T47D (cell line): ENCODE measurements at regions not wholly inside any gene's neighbourhood (a gene's known extent, or its start where the extent isn't known, plus 50 kb on each side); places are given as distances from the start of the nearest gene placed in this dataset.
"Not testable (repeated sequence)": the region's sequence is repeated elsewhere in the genome, so short reads cannot be mapped to it uniquely, and the experiment has no call there.

Source experiments
- DNase-seq, 2 experiments: peaks; one replicate each; pipeline versions ENCODE4 v3.0.0 to v3.0.0-alpha.2; 2011 to 2012; ENCODE audit warnings: low read depth in 1 of 2, low spot score in 1 of 2
- JUND ChIP-seq: IDR thresholded peaks from 2 replicates; pipeline ENCODE4 v1.6.1; 2012; ENCODE audit warnings: low read depth
- in situ Hi-C: cut with HindIII; loops from 2 replicates; pipeline ENCODE4 v1.10.0; 2016; ENCODE audit warnings: low sequenced_read_pairs, low pct_unique_long_range_greater_than_20kb

DNA sequence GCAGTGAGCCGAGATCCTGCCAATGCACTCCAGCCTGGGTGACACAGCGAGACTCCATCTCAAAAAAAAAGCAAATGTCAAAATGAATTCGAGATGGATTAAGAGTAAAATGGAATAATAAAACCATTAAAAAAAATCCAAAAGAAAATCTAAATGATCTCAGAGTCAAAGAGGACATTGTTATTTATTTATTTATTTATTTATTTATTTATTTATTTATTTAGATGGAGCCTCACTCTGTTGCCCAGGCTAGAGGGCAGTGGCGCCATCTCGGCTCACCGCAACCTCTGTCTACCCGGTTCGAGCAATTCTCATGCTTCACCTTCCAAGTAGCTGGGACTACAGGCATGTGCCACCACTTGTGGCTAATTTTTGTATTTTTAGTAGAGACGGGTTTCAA, 349.2 kb downstream of the ANKRD30A start:
- no peak for DNase-seq
- no peak for TF ChIP-seq JUND
- in situ Hi-C loops = no loop called here

DNA sequence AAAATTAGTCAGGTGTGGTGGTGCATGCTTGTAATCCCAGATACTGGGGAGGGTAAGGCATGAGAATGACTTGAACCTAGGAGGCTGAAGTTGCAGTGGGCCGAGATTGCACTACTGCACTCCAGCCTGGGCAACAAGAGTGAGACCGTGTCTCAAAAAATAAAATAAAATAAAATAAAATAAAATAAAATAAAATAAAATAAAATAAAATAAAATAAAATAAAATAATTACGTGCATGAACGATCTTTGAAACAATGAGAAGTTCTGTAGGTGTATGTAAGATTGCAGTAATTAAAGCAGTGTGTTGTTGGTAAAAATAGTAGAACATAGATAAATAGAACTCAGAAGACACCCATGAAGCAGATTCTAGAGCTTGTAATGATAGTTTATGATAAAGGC, 348.5 kb downstream of the ANKRD30A start:
- in situ Hi-C loops = no loop called here
- no peak for DNase-seq
- no peak for TF ChIP-seq JUND

GRCh38 chr10:37467246-37467645, 341.8 kb downstream of the ANKRD30A start:
- TF ChIP-seq JUND = no peak
- DNase-seq = no peak
- in situ Hi-C loops = no loop called here

DNA sequence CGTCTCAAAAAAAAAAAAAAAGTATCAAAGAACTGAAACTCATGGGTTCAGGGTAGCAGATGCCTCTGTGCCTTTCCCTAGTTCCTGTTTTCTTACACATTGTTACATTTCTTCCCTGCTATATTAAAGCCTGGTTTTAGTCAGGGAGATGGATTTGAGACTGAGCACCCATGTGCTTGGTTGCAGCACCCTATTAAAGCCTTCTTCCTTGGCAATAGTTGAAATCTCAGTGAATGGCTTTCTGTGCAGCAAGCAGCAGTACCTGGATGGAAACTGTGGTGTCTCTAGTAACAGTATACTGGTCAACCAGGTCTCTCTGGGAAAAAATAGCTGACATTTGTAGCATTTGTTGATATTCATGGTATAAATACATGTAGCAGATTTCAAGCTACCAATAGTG, 331.1 kb downstream of the ANKRD30A start:
- in situ Hi-C loops = no loop called here
- no peak for DNase-seq
- TF ChIP-seq JUND = no peak

DNA sequence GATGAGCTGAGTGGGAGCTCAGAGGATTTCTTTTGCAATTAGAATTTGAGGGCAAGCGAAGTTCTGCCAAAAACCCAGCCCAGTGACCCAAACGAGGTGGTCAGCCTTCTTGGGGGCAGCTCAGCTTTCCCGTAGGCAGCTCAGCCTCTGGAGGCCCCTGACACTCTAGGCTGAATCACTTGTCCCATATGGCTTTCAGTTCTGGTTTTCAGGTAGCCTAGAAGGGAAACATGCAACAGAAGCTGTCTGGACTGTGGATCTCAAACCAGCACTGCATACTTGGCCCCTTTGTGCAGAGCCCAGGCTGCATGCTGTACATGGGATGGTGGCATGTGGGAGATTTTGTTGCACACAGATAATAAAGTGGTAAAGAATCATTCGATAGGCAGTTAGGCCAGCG, 322.8 kb downstream of the ANKRD30A start:
- TF ChIP-seq JUND = no peak
- DNase-seq = no peak
- in situ Hi-C loops = no loop called here

GRCh38 chr10:37442882-37443281, 317.5 kb downstream of the ANKRD30A start:
- no peak for DNase-seq
- TF ChIP-seq JUND = no peak
- in situ Hi-C loops = no loop called here

GRCh38 chr10:37441224-37441623, 315.8 kb downstream of the ANKRD30A start:
- in situ Hi-C loops, DNase-seq: not testable (repeated sequence)

GRCh38 chr10:37439826-37440225, 314.4 kb downstream of the ANKRD30A start:
- TF ChIP-seq JUND = no peak
- no peak for DNase-seq
- in situ Hi-C loops = no loop called here

GRCh38 chr10:37436357-37436756, 311.0 kb downstream of the ANKRD30A start:
- no peak for TF ChIP-seq JUND
- in situ Hi-C loops = no loop called here
- DNase-seq = no peak

DNA sequence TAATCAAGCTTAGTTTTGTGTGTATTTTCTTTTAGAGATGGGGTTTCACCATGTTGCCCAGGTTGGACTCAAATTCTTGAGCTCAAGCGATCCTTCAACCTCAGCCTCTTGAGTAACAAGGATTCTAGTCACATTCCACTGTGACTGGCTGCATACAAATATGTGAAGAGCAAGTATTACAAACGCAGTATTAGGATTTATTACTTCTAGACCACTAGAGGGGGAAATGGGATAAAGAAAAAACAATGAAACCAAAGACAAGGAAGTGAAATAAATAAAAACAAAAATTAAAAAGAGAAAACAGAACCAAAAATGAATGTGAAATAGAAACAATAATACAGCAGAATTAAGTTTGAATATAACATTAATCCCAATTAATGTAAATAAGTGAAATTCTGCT, 308.7 kb downstream of the ANKRD30A start:
- in situ Hi-C loops = no loop called here
- no peak for TF ChIP-seq JUND
- DNase-seq = peak in 1 of 2 experiments; percentile 36
